Ishikawa (cell line): ENCODE measurements at regions not wholly inside any gene's neighbourhood (a gene's known extent, or its start where the extent isn't known, plus 50 kb on each side); places are given as distances from the start of the nearest gene placed in this dataset.

Experiments
- EGR1 ChIP-seq: IDR thresholded peaks from 2 replicates; pipeline ENCODE4 v1.6.1; 2012
- EP300 ChIP-seq: IDR thresholded peaks from 2 replicates; pipeline ENCODE4 v1.6.1; 2012; ENCODE audit warnings: borderline replicate concordance
- FOXM1 ChIP-seq: IDR thresholded peaks from 2 replicates; pipeline ENCODE4 v1.6.1; 2012; ENCODE audit warnings: low read depth, borderline replicate concordance
- TEAD4 ChIP-seq: IDR thresholded peaks from 2 replicates; pipeline ENCODE4 v1.6.1; 2012
- YY1 ChIP-seq: IDR thresholded peaks from 2 replicates; pipeline ENCODE4 v1.6.1; 2012; ENCODE audit warnings: low read depth
- ZBTB7A ChIP-seq: IDR thresholded peaks from 2 replicates; pipeline ENCODE4 v1.6.1; 2012; ENCODE audit warnings: low read depth
- TF ChIP-seq, protein P1 (sequence below): IDR thresholded peaks from 2 replicates; pipeline ENCODE4 v1.6.1; 2012; ENCODE audit warnings: low read depth, mild to moderate bottlenecking
- TF ChIP-seq, protein P2 (sequence below): IDR thresholded peaks from 2 replicates; pipeline ENCODE4 v1.6.1; 2012
- TF ChIP-seq, protein P3 (sequence below): IDR thresholded peaks from 2 replicates; pipeline ENCODE4 v1.6.1; 2012

DNA sequence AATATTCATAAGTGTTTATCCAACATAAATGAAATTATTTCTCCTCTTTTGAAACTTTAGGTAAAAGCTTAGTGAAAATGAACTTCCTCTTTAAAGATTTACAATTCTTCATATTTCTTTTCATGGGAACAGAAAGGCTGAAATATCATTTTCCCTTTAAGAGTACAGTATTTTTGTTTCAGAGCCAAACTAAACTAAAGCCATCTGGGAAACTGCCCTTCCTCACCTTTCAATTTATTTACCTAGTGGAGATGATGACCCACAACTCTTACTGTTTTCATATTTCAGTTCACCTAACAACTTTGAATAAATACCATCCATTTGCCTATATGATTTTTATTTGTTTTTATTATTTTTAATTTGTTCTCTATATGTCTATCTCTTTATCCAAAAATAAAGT is 105.4 kb downstream of the ALX1 start:
- TF ChIP-seq TEAD4 (no peak), EP300 (no peak), EGR1 (no peak), YY1 (no peak), ZBTB7A (no peak), FOXM1 (no peak)
- TF ChIP-seq, protein P1, sequence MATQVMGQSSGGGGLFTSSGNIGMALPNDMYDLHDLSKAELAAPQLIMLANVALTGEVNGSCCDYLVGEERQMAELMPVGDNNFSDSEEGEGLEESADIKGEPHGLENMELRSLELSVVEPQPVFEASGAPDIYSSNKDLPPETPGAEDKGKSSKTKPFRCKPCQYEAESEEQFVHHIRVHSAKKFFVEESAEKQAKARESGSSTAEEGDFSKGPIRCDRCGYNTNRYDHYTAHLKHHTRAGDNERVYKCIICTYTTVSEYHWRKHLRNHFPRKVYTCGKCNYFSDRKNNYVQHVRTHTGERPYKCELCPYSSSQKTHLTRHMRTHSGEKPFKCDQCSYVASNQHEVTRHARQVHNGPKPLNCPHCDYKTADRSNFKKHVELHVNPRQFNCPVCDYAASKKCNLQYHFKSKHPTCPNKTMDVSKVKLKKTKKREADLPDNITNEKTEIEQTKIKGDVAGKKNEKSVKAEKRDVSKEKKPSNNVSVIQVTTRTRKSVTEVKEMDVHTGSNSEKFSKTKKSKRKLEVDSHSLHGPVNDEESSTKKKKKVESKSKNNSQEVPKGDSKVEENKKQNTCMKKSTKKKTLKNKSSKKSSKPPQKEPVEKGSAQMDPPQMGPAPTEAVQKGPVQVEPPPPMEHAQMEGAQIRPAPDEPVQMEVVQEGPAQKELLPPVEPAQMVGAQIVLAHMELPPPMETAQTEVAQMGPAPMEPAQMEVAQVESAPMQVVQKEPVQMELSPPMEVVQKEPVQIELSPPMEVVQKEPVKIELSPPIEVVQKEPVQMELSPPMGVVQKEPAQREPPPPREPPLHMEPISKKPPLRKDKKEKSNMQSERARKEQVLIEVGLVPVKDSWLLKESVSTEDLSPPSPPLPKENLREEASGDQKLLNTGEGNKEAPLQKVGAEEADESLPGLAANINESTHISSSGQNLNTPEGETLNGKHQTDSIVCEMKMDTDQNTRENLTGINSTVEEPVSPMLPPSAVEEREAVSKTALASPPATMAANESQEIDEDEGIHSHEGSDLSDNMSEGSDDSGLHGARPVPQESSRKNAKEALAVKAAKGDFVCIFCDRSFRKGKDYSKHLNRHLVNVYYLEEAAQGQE, result no peak
- TF ChIP-seq, protein P2, sequence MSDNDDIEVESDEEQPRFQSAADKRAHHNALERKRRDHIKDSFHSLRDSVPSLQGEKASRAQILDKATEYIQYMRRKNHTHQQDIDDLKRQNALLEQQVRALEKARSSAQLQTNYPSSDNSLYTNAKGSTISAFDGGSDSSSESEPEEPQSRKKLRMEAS, result no peak
- TF ChIP-seq, protein P3, sequence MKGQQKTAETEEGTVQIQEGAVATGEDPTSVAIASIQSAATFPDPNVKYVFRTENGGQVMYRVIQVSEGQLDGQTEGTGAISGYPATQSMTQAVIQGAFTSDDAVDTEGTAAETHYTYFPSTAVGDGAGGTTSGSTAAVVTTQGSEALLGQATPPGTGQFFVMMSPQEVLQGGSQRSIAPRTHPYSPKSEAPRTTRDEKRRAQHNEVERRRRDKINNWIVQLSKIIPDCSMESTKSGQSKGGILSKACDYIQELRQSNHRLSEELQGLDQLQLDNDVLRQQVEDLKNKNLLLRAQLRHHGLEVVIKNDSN, result no peak
